IMR-90 (cell line): ENCODE measurements at regions not wholly inside any gene's neighbourhood (a gene's known extent, or its start where the extent isn't known, plus 50 kb on each side); places are given as distances from the start of the nearest gene placed in this dataset.

Experiments
- ATAC-seq: fragments of 200-7000 bp; cut with Tn5 transposase; 2 replicates; pipeline ENCODE4 v1.9.1; 2020; ENCODE audit warnings: low read depth, mild to moderate bottlenecking, moderate library complexity
- BruUV-seq: library from RNA; stranded (reverse); fragments of 400-500 nt; replicated peaks from 2 replicates; lab custom pipeline; 2021; lab: Mats Ljungman, UMichigan
- CTCF ChIA-PET: fragments of 300-600 bp; formaldehyde crosslinking; extraction: SDS; loops from one replicate; lab custom pipeline; 2021; ENCODE audit warnings: antibody characterized with exemption; lab: Yijun Ruan, JAX
- POLR2A ChIA-PET: fragments of 300-600 bp; sonication (Branson Sonifier 250); formaldehyde crosslinking; loops from one replicate; lab custom pipeline; 2022; ENCODE audit warnings: antibody characterized with exemption; ENCODE audit not compliant: unreplicated experiment; lab: Charles Lee
- DNase-seq: peaks from one replicate; pipeline ENCODE4 v3.0.0; 2013
- H2AFZ ChIP-seq: replicated peaks from 2 replicates; pipeline ENCODE3; 2013; ENCODE audit warnings: low read length, mild to moderate bottlenecking; ENCODE audit not compliant: poor library complexity
- H2AK5ac ChIP-seq: 2 replicates; pipeline ENCODE4 v1.6.1; 2013; ENCODE audit warnings: low read depth, low read length, inconsistent platforms
- H2AK9ac ChIP-seq: replicated peaks from 2 replicates; pipeline ENCODE3; 2013; ENCODE audit warnings: mild to moderate bottlenecking, low read depth, low read length, moderate library complexity; ENCODE audit not compliant: poor library complexity
- H2BK120ac ChIP-seq: 2 replicates; pipeline ENCODE4 v1.6.1; 2013; ENCODE audit warnings: low read depth, low read length, inconsistent platforms
- H2BK15ac ChIP-seq: 3 replicates; pipeline ENCODE4 v1.6.1; 2013; ENCODE audit warnings: low read depth, low read length, inconsistent platforms
- H2BK20ac ChIP-seq: 2 replicates; pipeline ENCODE4 v1.6.1; 2013; ENCODE audit warnings: low read depth, mild to moderate bottlenecking, inconsistent platforms, low read length, moderate library complexity
- H2BK5ac ChIP-seq: 2 replicates; pipeline ENCODE4 v1.6.1; 2013; ENCODE audit warnings: mild to moderate bottlenecking, low read depth, low read length, inconsistent platforms; ENCODE audit not compliant: poor library complexity, severe bottlenecking
- H3K14ac ChIP-seq: replicated peaks from 2 replicates; pipeline ENCODE4 v1.6.1; 2013; ENCODE audit warnings: low read depth, low read length, inconsistent platforms
- H3K18ac ChIP-seq: 2 replicates; pipeline ENCODE4 v1.6.1; 2013; ENCODE audit warnings: low read depth, low read length, control low read depth
- H3K23ac ChIP-seq: 2 replicates; pipeline ENCODE4 v1.6.1; 2013; ENCODE audit warnings: low read depth, low read length, inconsistent platforms
- H3K27ac ChIP-seq: 2 replicates; pipeline ENCODE4 v1.5.1; 2013; ENCODE audit warnings: mild to moderate bottlenecking, control low read depth, low read length; ENCODE audit not compliant: insufficient read depth
- H3K27me3 ChIP-seq: 2 replicates; pipeline ENCODE4 v1.6.1; 2013; ENCODE audit warnings: low read length; ENCODE audit not compliant: control insufficient read depth, insufficient read depth
- H3K36me3 ChIP-seq: 2 replicates; pipeline ENCODE4 v1.6.1; 2013; ENCODE audit warnings: low read length, mixed read lengths; ENCODE audit not compliant: control insufficient read depth, insufficient read depth
- H3K4ac ChIP-seq: 2 replicates; pipeline ENCODE4 v1.6.1; 2013; ENCODE audit warnings: low read depth, low read length, inconsistent platforms
- H3K4me1 ChIP-seq: 2 replicates; pipeline ENCODE4 v1.6.1; 2013; ENCODE audit warnings: low read length, mixed read lengths; ENCODE audit not compliant: control insufficient read depth, insufficient read depth
- H3K4me2 ChIP-seq: 2 replicates; pipeline ENCODE4 v1.6.1; 2013; ENCODE audit warnings: low read depth, mild to moderate bottlenecking, control low read depth, low read length, moderate library complexity
- H3K4me3 ChIP-seq: 2 replicates; pipeline ENCODE4 v1.5.1; 2013; ENCODE audit warnings: low read depth, mild to moderate bottlenecking, control low read depth, low read length, moderate library complexity; ENCODE audit not compliant: insufficient read depth
- H3K56ac ChIP-seq: 2 replicates; pipeline ENCODE4 v1.6.1; 2013; ENCODE audit warnings: low read length, inconsistent platforms; ENCODE audit not compliant: insufficient read depth; ENCODE audit errors: extremely low read depth
- H3K79me1 ChIP-seq, 2 experiments: 2 replicates each; pipeline ENCODE4 v1.6.1; 2013; ENCODE audit warnings: low read length in 2 of 2, inconsistent platforms in 1 of 2, low read depth in 1 of 2
- H3K9ac ChIP-seq: 2 replicates; pipeline ENCODE4 v1.6.1; 2013; ENCODE audit warnings: low read depth, low read length, control low read depth
- H3K9me1 ChIP-seq: 2 replicates; pipeline ENCODE4 v1.6.1; 2013; ENCODE audit warnings: low read length, inconsistent platforms; ENCODE audit not compliant: insufficient read depth
- H3K9me3 ChIP-seq: 2 replicates; pipeline ENCODE4 v1.6.1; 2013; ENCODE audit warnings: low read length; ENCODE audit not compliant: control insufficient read depth, insufficient read depth
- H4K20me1 ChIP-seq: 2 replicates; pipeline ENCODE4 v1.6.1; 2013; ENCODE audit warnings: low read length, inconsistent platforms; ENCODE audit not compliant: insufficient read depth
- H4K5ac ChIP-seq: 2 replicates; pipeline ENCODE4 v1.6.1; 2013; ENCODE audit warnings: mild to moderate bottlenecking, low read depth, low read length, control low read depth
- H4K8ac ChIP-seq, 2 experiments: 2 replicates each; pipeline ENCODE4 v1.6.1; 2013; ENCODE audit warnings: low read depth in 2 of 2, low read length in 2 of 2, control low read depth in 1 of 2, inconsistent platforms in 1 of 2
- H4K91ac ChIP-seq: 2 replicates; pipeline ENCODE4 v1.6.1; 2013; ENCODE audit warnings: low read depth, low read length, inconsistent platforms; ENCODE audit not compliant: insufficient read depth
- BHLHE40 ChIP-seq: fragments of 150-350 bp; IDR thresholded peaks from 2 replicates; pipeline ENCODE4 v1.6.1; 2016; ENCODE audit warnings: mild to moderate bottlenecking, low read depth, low read length
- CEBPB ChIP-seq: IDR thresholded peaks from 2 replicates; pipeline ENCODE4 v1.6.1; 2012; ENCODE audit warnings: low read depth, low read length, improper control_type of control experiment
- FOS ChIP-seq: fragments of 150-350 bp; IDR thresholded peaks from 2 replicates; pipeline ENCODE4 v1.6.1; 2016; ENCODE audit warnings: low read depth, low read length
- MAZ ChIP-seq: IDR thresholded peaks from 2 replicates; pipeline ENCODE4 v1.6.1; 2012; ENCODE audit warnings: low read depth, mild to moderate bottlenecking, low read length, improper control_type of control experiment, moderate library complexity, borderline replicate concordance
- POLR2A ChIP-seq: IDR thresholded peaks from 2 replicates; pipeline ENCODE4 v1.6.1; 2012; ENCODE audit warnings: mild to moderate bottlenecking, low read depth, low read length
- RFX5 ChIP-seq: IDR thresholded peaks from 2 replicates; pipeline ENCODE4 v1.8.0; 2012; ENCODE audit warnings: low read depth, mild to moderate bottlenecking, low read length, moderate library complexity
- WGBS, 2 experiments: methylation state at CpG; one replicate each; pipeline versions ENCODE4 v1.1.5 to v1.1.7; 2013; ENCODE audit warnings: missing lambda C conversion rate in 2 of 2; ENCODE audit not compliant: insufficient read length in 1 of 2; ENCODE audit errors: extremely low coverage in 2 of 2; 5-methylcytosine and 5-hydroxymethylcytosine counted together
- dilution Hi-C: fragments of 300-500 bp; cut with HindIII; formaldehyde crosslinking; loops from one replicate; pipeline ENCODE4 v1.14.3; 2018; ENCODE audit warnings: low sequenced_read_pairs; ENCODE audit not compliant: unreplicated experiment
- in situ Hi-C: fragments of 300-500 bp; cut with MboI; formaldehyde crosslinking; loops from 3 replicates; pipeline ENCODE4 v1.14.3; 2019; ENCODE audit warnings: low sequenced_read_pairs, inconsistent platforms, mixed read lengths
- intact Hi-C: fragments of 100-400 bp; cut with micrococcal nuclease; formaldehyde crosslinking; loops from 2 replicates; pipeline ENCODE4 v1.10.0; 2022
- TF ChIP-seq, protein P1 (sequence below): fragments of 150-350 bp; IDR thresholded peaks from 2 replicates; pipeline ENCODE4 v1.6.1; 2017; ENCODE audit warnings: mild to moderate bottlenecking, antibody characterized with exemption, low read length, low read depth

DNA sequence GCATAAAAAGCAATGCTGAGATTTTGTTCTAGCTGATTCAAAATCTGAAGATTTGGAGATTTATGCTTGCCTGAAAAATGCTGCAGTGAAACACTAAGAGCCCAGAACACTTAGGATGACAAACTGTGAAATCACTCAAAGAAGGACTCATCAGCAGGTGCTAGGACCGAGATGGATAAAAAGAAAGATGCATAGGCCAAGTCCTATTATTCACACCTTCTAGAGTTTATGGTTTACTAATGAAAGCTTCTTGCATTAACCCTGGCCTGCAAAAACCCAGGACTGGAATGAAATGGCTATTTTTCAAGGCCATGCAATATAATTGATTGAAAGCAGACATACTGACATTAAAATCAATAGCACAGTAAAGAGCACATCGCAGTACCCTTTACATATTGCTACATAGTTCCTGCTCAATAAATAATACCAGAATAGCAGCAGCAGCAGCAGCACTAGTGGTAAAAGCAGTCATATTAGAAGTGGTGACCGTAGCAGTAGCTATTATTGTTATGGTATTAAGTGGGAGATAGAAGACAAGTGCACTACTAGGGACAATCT, 161.7 kb downstream of the RAB38 start:
- no peak overlapping the region for H2BK120ac ChIP-seq
- H3K4ac ChIP-seq = no peak overlapping the region
- no peak overlapping the region for H3K9ac ChIP-seq
- in situ Hi-C loops (loop anchor here (25.0 kb wide), 2 partner anchors 524 to 874 kb away; no protein-coding TSS in a partner anchor), dilution Hi-C loops (loop anchor here (25.0 kb wide), 1 partner anchor 524 kb away; no protein-coding TSS in a partner anchor), intact Hi-C loops (no loop called here)
- H3K14ac ChIP-seq = no peak overlapping the region
- no peak overlapping the region for H2BK15ac ChIP-seq
- H2AK9ac ChIP-seq = no peak overlapping the region
- H3K18ac ChIP-seq = no peak overlapping the region
- no peaks in the 10 kb centered on the region for H3K9me3 ChIP-seq
- H3K4me2 ChIP-seq = no peak overlapping the region
- no peak overlapping the region for H4K8ac ChIP-seq
- H2AK5ac ChIP-seq = no peak overlapping the region
- BruUV-seq = no TSS peak
- WGBS, 2 experiments = no CpG with 5 or more reads among the region's 3 CpGs
- no peak overlapping the region for H2BK20ac ChIP-seq
- H3K27me3 ChIP-seq = no peaks in the 10 kb centered on the region
- H3K36me3 ChIP-seq = no peaks in the 10 kb centered on the region
- no peak overlapping the region for H3K27ac ChIP-seq
- H3K4me1 ChIP-seq = no peaks in the 10 kb centered on the region
- no peaks in the 10 kb centered on the region for H3K79me1 ChIP-seq
- no peak overlapping the region for H3K56ac ChIP-seq
- H2AFZ ChIP-seq = no peak overlapping the region
- no peak overlapping the region for H3K4me3 ChIP-seq
- TF ChIP-seq MAZ (no peak), FOS (no peak), BHLHE40 (no peak), RFX5 (no peak), POLR2A (no peak), CEBPB (no peak)
- TF ChIP-seq, protein P1, sequence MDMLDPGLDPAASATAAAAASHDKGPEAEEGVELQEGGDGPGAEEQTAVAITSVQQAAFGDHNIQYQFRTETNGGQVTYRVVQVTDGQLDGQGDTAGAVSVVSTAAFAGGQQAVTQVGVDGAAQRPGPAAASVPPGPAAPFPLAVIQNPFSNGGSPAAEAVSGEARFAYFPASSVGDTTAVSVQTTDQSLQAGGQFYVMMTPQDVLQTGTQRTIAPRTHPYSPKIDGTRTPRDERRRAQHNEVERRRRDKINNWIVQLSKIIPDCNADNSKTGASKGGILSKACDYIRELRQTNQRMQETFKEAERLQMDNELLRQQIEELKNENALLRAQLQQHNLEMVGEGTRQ = no peak
- no peak overlapping the region for H4K5ac ChIP-seq
- H3K23ac ChIP-seq = no peak overlapping the region
- no peak for ATAC-seq
- DNase-seq = no peak
- H4K20me1 ChIP-seq = no peaks in the 10 kb centered on the region
- POLR2A ChIA-PET = no interaction called here
- no peak overlapping the region for H2BK5ac ChIP-seq
- H4K91ac ChIP-seq = no peak overlapping the region
- CTCF ChIA-PET = no interaction called here
- no peaks in the 10 kb centered on the region for H3K9me1 ChIP-seq
